Upper lobe of left lung (tissue), 4 donors: ENCODE measurements at regions not wholly inside any gene's neighbourhood (a gene's known extent, or its start where the extent isn't known, plus 50 kb on each side); places are given as distances from the start of the nearest gene placed in this dataset.

ENCODE experiments used
- EP300 ChIP-seq, 4 donors: sonication (generic); formaldehyde crosslinking; IDR thresholded peaks; one replicate each; pipeline ENCODE4 v1.5.1; 2017; ENCODE audit warnings: antibody characterized with exemption in 4 of 4, control low read depth in 2 of 4
- POLR2A ChIP-seq, 4 donors: fragments of 450-650 bp; IDR thresholded peaks; one replicate each; pipeline ENCODE4 v1.5.1; 2016 to 2017; ENCODE audit warnings: antibody characterized with exemption in 4 of 4, mild to moderate bottlenecking in 2 of 4
- TF ChIP-seq, protein P1 (sequence below), 6 experiments: fragments of 450-650 bp in 4 of 6; fragments of 200-600 bp in 2 of 6; sonication (generic) in 2 of 6; IDR thresholded peaks; one replicate each; pipeline ENCODE4 v1.5.1; 2016 to 2019; ENCODE audit warnings: antibody characterized with exemption in 6 of 6

DNA sequence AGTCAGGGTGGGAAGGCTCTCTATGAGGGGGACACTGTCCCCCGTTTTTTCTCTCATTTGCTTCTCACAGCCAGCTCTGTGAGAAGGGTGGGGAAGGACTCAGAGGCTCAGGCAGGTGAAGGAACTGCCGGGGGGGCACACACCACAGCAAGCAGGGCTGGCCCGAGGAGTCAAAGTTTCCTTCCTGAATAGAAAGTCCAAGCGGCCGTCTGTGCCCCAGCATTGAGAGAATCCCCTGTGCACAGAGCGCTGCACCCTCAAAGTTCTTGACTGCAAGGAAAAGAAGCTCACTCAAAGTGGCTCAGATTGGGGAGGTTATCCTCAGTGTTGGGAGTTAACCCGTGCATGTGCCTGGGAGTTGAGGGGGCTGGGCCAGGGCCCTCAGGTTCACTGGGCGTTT is 145.2 kb upstream of the AJAP1 start:
- TF ChIP-seq, protein P1, sequence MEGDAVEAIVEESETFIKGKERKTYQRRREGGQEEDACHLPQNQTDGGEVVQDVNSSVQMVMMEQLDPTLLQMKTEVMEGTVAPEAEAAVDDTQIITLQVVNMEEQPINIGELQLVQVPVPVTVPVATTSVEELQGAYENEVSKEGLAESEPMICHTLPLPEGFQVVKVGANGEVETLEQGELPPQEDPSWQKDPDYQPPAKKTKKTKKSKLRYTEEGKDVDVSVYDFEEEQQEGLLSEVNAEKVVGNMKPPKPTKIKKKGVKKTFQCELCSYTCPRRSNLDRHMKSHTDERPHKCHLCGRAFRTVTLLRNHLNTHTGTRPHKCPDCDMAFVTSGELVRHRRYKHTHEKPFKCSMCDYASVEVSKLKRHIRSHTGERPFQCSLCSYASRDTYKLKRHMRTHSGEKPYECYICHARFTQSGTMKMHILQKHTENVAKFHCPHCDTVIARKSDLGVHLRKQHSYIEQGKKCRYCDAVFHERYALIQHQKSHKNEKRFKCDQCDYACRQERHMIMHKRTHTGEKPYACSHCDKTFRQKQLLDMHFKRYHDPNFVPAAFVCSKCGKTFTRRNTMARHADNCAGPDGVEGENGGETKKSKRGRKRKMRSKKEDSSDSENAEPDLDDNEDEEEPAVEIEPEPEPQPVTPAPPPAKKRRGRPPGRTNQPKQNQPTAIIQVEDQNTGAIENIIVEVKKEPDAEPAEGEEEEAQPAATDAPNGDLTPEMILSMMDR (IDR thresholded peaks at IDR 0.05): no peak
- TF ChIP-seq EP300 (IDR thresholded peaks at IDR 0.05) (no peak), POLR2A (IDR thresholded peaks at IDR 0.05) (no peak)
